NT2/D1 (cell line): ENCODE measurements at regions not wholly inside any gene's neighbourhood (a gene's known extent, or its start where the extent isn't known, plus 50 kb on each side); places are given as distances from the start of the nearest gene placed in this dataset.

Experiments used
- DNase-seq: peaks from one replicate; pipeline ENCODE4 v3.0.0-alpha.2; 2011; ENCODE audit warnings: low read depth, low spot score
- H3K27me3 ChIP-seq: 2 replicates; pipeline ENCODE4 v1.6.0; 2011; ENCODE audit warnings: mild to moderate bottlenecking; ENCODE audit not compliant: insufficient read length, insufficient read depth
- H3K36me3 ChIP-seq: 2 replicates; pipeline ENCODE4 v1.6.1; 2011; ENCODE audit warnings: mild to moderate bottlenecking, low read length, mixed read lengths; ENCODE audit not compliant: insufficient read depth, insufficient read length
- H3K4me1 ChIP-seq: 2 replicates; pipeline ENCODE4 v1.5.1; 2011; ENCODE audit not compliant: insufficient read depth, insufficient read length
- H3K4me3 ChIP-seq: 2 replicates; pipeline ENCODE4 v1.5.1; 2011; ENCODE audit warnings: low read depth; ENCODE audit not compliant: insufficient read length
- H3K9ac ChIP-seq: 2 replicates; pipeline ENCODE4 v1.6.0; 2011; ENCODE audit warnings: low read depth; ENCODE audit not compliant: insufficient read length
- H3K9me3 ChIP-seq: 2 replicates; pipeline ENCODE4 v1.5.1; 2011; ENCODE audit warnings: mild to moderate bottlenecking, low read length; ENCODE audit not compliant: insufficient read depth
- SUZ12 ChIP-seq: IDR thresholded peaks from 2 replicates; pipeline ENCODE4 v1.6.1; 2011; ENCODE audit not compliant: insufficient read length, insufficient read depth; ENCODE audit errors: extremely low read depth
- YY1 ChIP-seq: IDR thresholded peaks from 2 replicates; pipeline ENCODE4 v1.6.1; 2011; ENCODE audit not compliant: insufficient read length, insufficient read depth
- ZNF274 ChIP-seq: IDR thresholded peaks from 2 replicates; pipeline ENCODE4 v1.6.1; 2011; ENCODE audit warnings: mild to moderate bottlenecking, low read depth, low read length

GRCh38 chr11:95330302-95330701 is 99.3 kb upstream of the SESN3 start:
- TF ChIP-seq SUZ12 (no peak), YY1 (no peak), ZNF274 (no peak)
- H3K4me1 ChIP-seq, result no peaks in the 10 kb centered on the region
- DNase-seq, result no peak
- H3K4me3 ChIP-seq, result no peak overlapping the region
- H3K36me3 ChIP-seq, result no peaks in the 10 kb centered on the region
- H3K9ac ChIP-seq, result no peak overlapping the region
- no peaks in the 10 kb centered on the region for H3K27me3 ChIP-seq
- H3K9me3 ChIP-seq, result no peaks in the 10 kb centered on the region

DNA sequence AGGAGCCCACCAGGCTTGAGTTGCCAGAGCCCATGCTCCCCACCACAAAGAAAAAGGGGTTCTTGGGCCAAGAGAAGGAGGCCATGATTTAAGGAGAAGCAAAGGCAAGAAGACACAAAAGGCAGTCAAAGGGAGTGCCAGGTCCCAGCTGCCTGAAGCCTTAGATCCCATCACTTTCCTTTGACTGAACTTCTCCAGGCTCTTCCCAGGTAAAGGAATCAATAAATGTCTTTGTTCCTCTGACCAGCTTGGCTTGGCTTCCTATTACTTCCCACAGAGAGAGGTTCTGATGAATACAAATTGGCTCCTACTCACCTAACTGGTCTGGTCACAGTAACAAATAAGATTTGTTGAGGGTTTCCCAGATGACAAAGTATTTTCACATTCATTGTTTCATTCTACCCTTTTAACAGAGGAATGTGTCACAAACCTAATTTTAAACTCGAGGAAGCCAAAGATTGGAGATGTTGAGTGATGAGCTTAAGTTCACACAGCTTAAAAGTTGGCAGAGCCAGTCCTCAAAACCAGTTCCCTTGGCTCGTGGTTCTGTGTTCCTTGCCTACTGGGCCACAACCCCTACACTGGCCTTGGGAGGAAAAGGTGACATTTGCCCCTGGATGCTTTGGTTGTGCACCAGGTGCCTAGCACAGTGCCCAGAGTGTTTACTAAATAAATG is 96.4 kb upstream of the SESN3 start:
- Histone ChIP-seq H3K4me1 (no peaks in the 10 kb centered on the region), H3K9ac (no peak overlapping the region), H3K9me3 (peaks cover 5% of the 10 kb centered on the region; the same call in 1 of the 2 replicates), H3K4me3 (no peak overlapping the region), H3K36me3 (no peaks in the 10 kb centered on the region), H3K27me3 (no peaks in the 10 kb centered on the region)
- DNase-seq, result no peak
- TF ChIP-seq YY1 (no peak), ZNF274 (no peak), SUZ12 (no peak)

- H3K36me3 ChIP-seq, result no peaks in the 10 kb centered on the region
- H3K4me1 ChIP-seq, result no peaks in the 10 kb centered on the region
- H3K27me3 ChIP-seq, result no peaks in the 10 kb centered on the region
- DNase-seq, result no peak
- H3K9me3 ChIP-seq, result peaks cover 9% of the 10 kb centered on the region; the same call in 1 of the 2 replicates
- TF ChIP-seq SUZ12, result no peak
- no peak for TF ChIP-seq ZNF274
- TF ChIP-seq YY1, result no peak
- H3K4me3 ChIP-seq, result no peak overlapping the region
- H3K9ac ChIP-seq, result no peak overlapping the region
Measured at GRCh38 chr11:95325777-95326258, 94.8 kb upstream of the SESN3 start.

GRCh38 chr11:95324826-95325225 is 93.8 kb upstream of the SESN3 start:
- Histone ChIP-seq H3K36me3 (no peaks in the 10 kb centered on the region), H3K4me3 (no peak overlapping the region), H3K4me1 (no peaks in the 10 kb centered on the region), H3K27me3 (no peaks in the 10 kb centered on the region), H3K9ac (no peak overlapping the region), H3K9me3 (peaks cover 9% of the 10 kb centered on the region; the same call in 1 of the 2 replicates)
- no peak for DNase-seq
- TF ChIP-seq YY1, result no peak
- no peak for TF ChIP-seq ZNF274
- TF ChIP-seq SUZ12, result no peak

GRCh38 chr11:95322539-95322938 is 91.5 kb upstream of the SESN3 start:
- Histone ChIP-seq H3K36me3 (no peaks in the 10 kb centered on the region), H3K4me1 (no peaks in the 10 kb centered on the region), H3K9me3 (peaks cover 9% of the 10 kb centered on the region; the same call in 1 of the 2 replicates), H3K9ac (no peak overlapping the region), H3K27me3 (no peaks in the 10 kb centered on the region), H3K4me3 (no peak overlapping the region)
- no peak for TF ChIP-seq YY1
- no peak for TF ChIP-seq ZNF274
- no peak for TF ChIP-seq SUZ12
- DNase-seq, result no peak

- DNase-seq, result no peak
- Histone ChIP-seq H3K4me3 (no peak overlapping the region), H3K9ac (no peak overlapping the region), H3K27me3 (no peaks in the 10 kb centered on the region), H3K4me1 (no peaks in the 10 kb centered on the region), H3K9me3 (peaks cover 9% of the 10 kb centered on the region; the same call in 1 of the 2 replicates), H3K36me3 (no peaks in the 10 kb centered on the region)
- TF ChIP-seq SUZ12 (no peak), YY1 (no peak)
Measured at GRCh38 chr11:95318498-95318897, 87.5 kb upstream of the SESN3 start.

DNA sequence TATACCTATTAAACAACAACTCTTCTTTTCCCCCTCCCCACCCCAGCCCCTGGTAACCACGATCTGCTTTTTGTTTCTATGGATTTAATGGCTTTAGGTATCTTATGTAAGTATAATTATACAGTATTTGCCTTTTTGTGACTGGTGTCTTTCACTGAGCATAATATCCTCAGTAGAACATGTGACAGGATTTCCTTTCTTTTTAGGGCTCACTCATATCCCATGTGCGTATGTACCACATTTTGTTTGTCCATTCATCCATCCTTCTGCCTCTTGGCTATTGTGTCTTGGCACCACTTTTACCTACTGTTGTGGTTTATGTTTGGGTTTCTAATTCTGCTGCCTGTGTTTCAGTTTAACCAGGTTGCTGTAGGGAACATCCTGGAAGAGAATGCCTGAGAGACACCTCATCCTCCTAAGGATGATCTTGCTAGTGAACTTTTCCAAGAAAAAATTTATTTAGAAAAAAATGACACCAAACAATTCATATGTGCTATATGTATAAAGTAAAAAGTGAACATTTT is 77.6 kb upstream of the SESN3 start:
- H3K4me3 ChIP-seq, result no peak overlapping the region
- no peak for DNase-seq
- TF ChIP-seq YY1, result no peak
- no peak for TF ChIP-seq SUZ12
- no peak for TF ChIP-seq ZNF274
- no peaks in the 10 kb centered on the region for H3K27me3 ChIP-seq
- no peaks in the 10 kb centered on the region for H3K36me3 ChIP-seq
- H3K9ac ChIP-seq, result no peak overlapping the region
- H3K4me1 ChIP-seq, result no peaks in the 10 kb centered on the region
- H3K9me3 ChIP-seq, result no peaks in the 10 kb centered on the region
